ENCODE measurements at regions not wholly inside any gene's neighbourhood (a gene's known extent, or its start where the extent isn't known, plus 50 kb on each side); places are given as distances from the start of the nearest gene placed in this dataset.

DNA sequence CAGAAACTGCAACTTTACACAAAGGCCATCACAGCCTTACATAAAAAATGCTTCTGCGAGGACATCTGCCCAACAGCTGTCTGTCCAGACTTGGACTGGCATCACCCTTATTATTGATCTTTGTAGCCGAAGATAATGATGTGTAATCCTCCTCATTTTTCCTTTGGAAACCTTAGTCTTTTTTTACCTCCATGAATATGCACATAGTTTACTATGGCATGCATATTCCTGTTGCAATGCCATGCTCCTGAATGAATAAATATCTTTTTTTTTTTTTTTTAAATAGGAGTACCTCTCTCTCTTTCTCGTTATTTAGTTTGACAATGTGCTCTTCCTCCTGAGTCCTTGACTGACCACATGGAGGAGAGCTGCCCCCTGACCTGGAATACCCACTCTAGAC lies 409.6 kb upstream of the USP24 start:
- DNase-seq (no peak), ATAC-seq (no peak)
- TF ChIP-seq CTCF (IDR thresholded peaks at IDR 0.05) = no peak
- Histone ChIP-seq H3K4me3 (ENCODE audit: low read length) (no peak overlapping the region), H3K27ac (ENCODE audit: low read length) (no peak overlapping the region), H3K27me3 (ENCODE audit: control insufficient read depth, insufficient read depth, low read length) (no peaks in the 10 kb centered on the region), H3K36me3 (ENCODE audit: control insufficient read depth, insufficient read depth, low read length) (no peaks in the 10 kb centered on the region), H3K4me1 (ENCODE audit: control insufficient read depth, insufficient read depth, low read length) (no peaks in the 10 kb centered on the region), H3K9me3 (ENCODE audit: control insufficient read depth, insufficient read depth, low read length) (no peaks in the 10 kb centered on the region)
- intact Hi-C loops (cut with micrococcal nuclease) = no loop called here
- Mint-ChIP-seq H3K9me3 (no peaks in the 10 kb centered on the region), H3K4me3 (no peak overlapping the region), H3K27ac (no peak overlapping the region), H3K4me1 (no peaks in the 10 kb centered on the region), H3K36me3 (no peaks in the 10 kb centered on the region), H3K27me3 (ENCODE audit: low read depth in 2 of 2) (peaks cover 6 to 13% of the 10 kb centered on the region in 2 donors)
- WGBS (ENCODE audit: insufficient coverage) = 89% methylated on average over 2 of the region's 3 CpGs

GRCh38 chr1:55623311-55623710 lies 408.1 kb upstream of the USP24 start:
- no peaks in the 10 kb centered on the region for H3K9me3 Mint-ChIP-seq
- no peak overlapping the region for H3K4me3 Mint-ChIP-seq
- H3K36me3 Mint-ChIP-seq = no peaks in the 10 kb centered on the region
- Histone ChIP-seq H3K27me3 (ENCODE audit: control insufficient read depth, insufficient read depth, low read length) (no peaks in the 10 kb centered on the region), H3K4me1 (ENCODE audit: control insufficient read depth, insufficient read depth, low read length) (no peaks in the 10 kb centered on the region), H3K4me3 (ENCODE audit: low read length) (no peak overlapping the region), H3K36me3 (ENCODE audit: control insufficient read depth, insufficient read depth, low read length) (no peaks in the 10 kb centered on the region), H3K27ac (ENCODE audit: low read length) (no peak overlapping the region), H3K9me3 (ENCODE audit: control insufficient read depth, insufficient read depth, low read length) (no peaks in the 10 kb centered on the region)
- no peaks in the 10 kb centered on the region for H3K4me1 Mint-ChIP-seq
- DNase-seq = no peak
- intact Hi-C loops (cut with micrococcal nuclease) = no loop called here
- ATAC-seq = no peak
- peaks cover 10 to 14% of the 10 kb centered on the region in 2 donors for H3K27me3 Mint-ChIP-seq (ENCODE audit: low read depth in 2 of 2)
- no peak for TF ChIP-seq CTCF (IDR thresholded peaks at IDR 0.05)
- 94% methylated on average over 4 of the region's 4 CpGs for WGBS (ENCODE audit: insufficient coverage)
- H3K27ac Mint-ChIP-seq = no peak overlapping the region

DNA sequence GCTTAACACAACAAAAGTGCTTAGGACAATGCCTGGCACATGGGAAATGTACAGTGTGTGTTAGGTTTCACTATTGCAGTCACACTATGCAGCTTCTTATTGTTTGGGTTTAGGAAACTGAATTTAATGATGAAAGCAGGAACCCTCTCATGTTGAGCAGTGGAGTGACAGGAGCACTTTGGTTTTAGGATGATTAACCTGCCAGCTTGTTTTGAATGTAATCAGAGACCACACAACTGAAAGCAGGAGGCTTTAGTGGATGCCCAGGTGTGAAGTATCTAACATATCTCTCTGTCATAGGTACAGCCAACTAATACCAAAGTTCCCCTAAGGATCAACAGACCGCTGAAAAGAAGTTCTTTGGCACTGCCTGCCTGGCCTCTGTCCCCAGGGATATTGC lies 406.9 kb upstream of the USP24 start:
- DNase-seq (no peak), ATAC-seq (no peak)
- Histone ChIP-seq H3K36me3 (ENCODE audit: control insufficient read depth, insufficient read depth, low read length) (no peaks in the 10 kb centered on the region), H3K9me3 (ENCODE audit: control insufficient read depth, insufficient read depth, low read length) (no peaks in the 10 kb centered on the region), H3K4me3 (ENCODE audit: low read length) (no peak overlapping the region), H3K4me1 (ENCODE audit: control insufficient read depth, insufficient read depth, low read length) (no peaks in the 10 kb centered on the region), H3K27ac (ENCODE audit: low read length) (no peak overlapping the region), H3K27me3 (ENCODE audit: control insufficient read depth, insufficient read depth, low read length) (no peaks in the 10 kb centered on the region)
- no peak for TF ChIP-seq CTCF (IDR thresholded peaks at IDR 0.05)
- no peaks in the 10 kb centered on the region for H3K36me3 Mint-ChIP-seq
- 100% methylated on average over 1 of the region's 1 CpG for WGBS (ENCODE audit: insufficient coverage)
- no peak overlapping the region for H3K4me3 Mint-ChIP-seq
- H3K27me3 Mint-ChIP-seq (ENCODE audit: low read depth in 2 of 2) = peaks cover 10 to 27% of the 10 kb centered on the region in 2 donors
- intact Hi-C loops (cut with micrococcal nuclease) = no loop called here
- no peak overlapping the region for H3K27ac Mint-ChIP-seq
- H3K4me1 Mint-ChIP-seq = no peaks in the 10 kb centered on the region
- no peaks in the 10 kb centered on the region for H3K9me3 Mint-ChIP-seq

- no peaks in the 10 kb centered on the region for H3K4me1 Mint-ChIP-seq
- no peak overlapping the region for H3K4me3 Mint-ChIP-seq
- DNase-seq = no peak
- peaks cover 16 to 36% of the 10 kb centered on the region in 2 donors for H3K27me3 Mint-ChIP-seq (ENCODE audit: low read depth in 2 of 2)
- no peaks in the 10 kb centered on the region for H3K36me3 ChIP-seq (ENCODE audit: control insufficient read depth, insufficient read depth, low read length)
- ATAC-seq = no peak
- H3K4me1 ChIP-seq (ENCODE audit: control insufficient read depth, insufficient read depth, low read length) = no peaks in the 10 kb centered on the region
- no peaks in the 10 kb centered on the region for H3K36me3 Mint-ChIP-seq
- H3K9me3 ChIP-seq (ENCODE audit: control insufficient read depth, insufficient read depth, low read length) = no peaks in the 10 kb centered on the region
- WGBS (ENCODE audit: insufficient coverage) = 100% methylated on average over 1 of the region's 1 CpG
- intact Hi-C loops (cut with micrococcal nuclease) = no loop called here
- no peaks in the 10 kb centered on the region for H3K27me3 ChIP-seq (ENCODE audit: control insufficient read depth, insufficient read depth, low read length)
- no peak overlapping the region for H3K4me3 ChIP-seq (ENCODE audit: low read length)
- no peak for TF ChIP-seq CTCF (IDR thresholded peaks at IDR 0.05)
- no peak overlapping the region for H3K27ac ChIP-seq (ENCODE audit: low read length)
- H3K27ac Mint-ChIP-seq = no peak overlapping the region
- no peaks in the 10 kb centered on the region for H3K9me3 Mint-ChIP-seq
These were observed 403.0 kb upstream of the USP24 start for GRCh38 chr1:55618199-55618598.
